Activated CD8-positive, alpha-beta T cell treated with anti-CD3 and anti-CD28 coated beads, Interleukin-2, amount 10 ng/mL, durations not matched to agents 7 days and 5 days (primary cell): ENCODE measurements at regions not wholly inside any gene's neighbourhood (a gene's known extent, or its start where the extent isn't known, plus 50 kb on each side); places are given as distances from the start of the nearest gene placed in this dataset.

ENCODE experiments used
- ATAC-seq: fragments of 150-1000 bp; cut with Tn5 transposase; one replicate; pipeline ENCODE4 v1.10.0; 2021; ENCODE audit warnings: moderate library complexity
- CTCF ChIA-PET: fragments of 350-600 bp; sonication (Branson Sonifier 250); formaldehyde crosslinking; loops from one replicate; lab custom pipeline; 2021; ENCODE audit warnings: antibody characterized with exemption; lab: Charles Lee
- POLR2A ChIA-PET: fragments of 350-600 bp; sonication (Branson Sonifier 250); formaldehyde crosslinking; loops from one replicate; lab custom pipeline; 2021; ENCODE audit warnings: antibody characterized with exemption; lab: Charles Lee
- DNase-seq: peaks from one replicate; pipeline ENCODE4 v3.0.0-alpha.2; 2020
- H3K27ac Mint-ChIP-seq: one replicate; pipeline ENCODE4 v1.8.0; 2021; ENCODE audit warnings: mild to moderate bottlenecking, mixed read lengths
- H3K27me3 Mint-ChIP-seq: one replicate; pipeline ENCODE4 v1.8.0; 2021; ENCODE audit warnings: low read depth, mixed read lengths
- H3K36me3 Mint-ChIP-seq: one replicate; pipeline ENCODE4 v1.8.0; 2021; ENCODE audit warnings: low read depth, mixed read lengths
- H3K4me1 Mint-ChIP-seq: one replicate; pipeline ENCODE4 v1.8.0; 2021; ENCODE audit warnings: low read depth, mixed read lengths
- H3K4me3 Mint-ChIP-seq: one replicate; pipeline ENCODE4 v1.8.0; 2021; ENCODE audit warnings: mild to moderate bottlenecking, mixed read lengths
- H3K9me3 Mint-ChIP-seq: one replicate; pipeline ENCODE4 v1.8.0; 2022; ENCODE audit warnings: mixed read lengths; ENCODE audit not compliant: insufficient read depth

GRCh38 chr5:58077966-58078365 is 381.9 kb downstream of the PLK2 start:
- H3K27me3 Mint-ChIP-seq, result no peaks in the 10 kb centered on the region
- POLR2A ChIA-PET, result no interaction called here
- no peaks in the 10 kb centered on the region for H3K9me3 Mint-ChIP-seq
- no peaks in the 10 kb centered on the region for H3K4me1 Mint-ChIP-seq
- H3K27ac Mint-ChIP-seq, result no peak overlapping the region
- no peak overlapping the region for H3K4me3 Mint-ChIP-seq
- no peak for ATAC-seq
- CTCF ChIA-PET, result no interaction called here
- DNase-seq, result no peak
- H3K36me3 Mint-ChIP-seq, result no peaks in the 10 kb centered on the region

DNA sequence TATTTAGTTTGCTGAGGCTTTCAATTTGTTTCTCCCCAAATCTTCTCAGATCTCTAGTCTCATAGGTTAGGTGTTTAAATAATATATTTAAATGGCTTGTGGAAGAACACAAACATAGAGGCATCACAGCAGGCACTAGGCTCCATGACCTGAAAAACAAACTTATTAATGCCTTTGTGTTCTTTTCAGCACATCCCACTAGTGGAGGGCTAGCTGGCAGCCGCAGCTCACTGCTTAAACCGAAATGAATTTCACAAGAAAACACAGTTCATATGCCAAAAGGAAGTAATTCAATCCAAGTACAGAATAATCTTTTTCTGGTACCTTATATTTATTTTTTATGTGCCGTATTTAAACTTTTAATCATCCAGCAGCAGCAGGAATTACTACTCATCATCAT is 382.5 kb downstream of the PLK2 start:
- Mint-ChIP-seq H3K9me3 (no peaks in the 10 kb centered on the region), H3K4me1 (no peaks in the 10 kb centered on the region), H3K27ac (no peak overlapping the region), H3K36me3 (no peaks in the 10 kb centered on the region), H3K4me3 (no peak overlapping the region), H3K27me3 (no peaks in the 10 kb centered on the region)
- ATAC-seq, result no peak
- ChIA-PET POLR2A (no interaction called here), CTCF (no interaction called here)
- no peak for DNase-seq

GRCh38 chr5:58076483-58077257 is 383.2 kb downstream of the PLK2 start:
- DNase-seq (no peak), ATAC-seq (no peak)
- Mint-ChIP-seq H3K4me1 (no peaks in the 10 kb centered on the region), H3K4me3 (no peak overlapping the region), H3K27ac (no peak overlapping the region), H3K9me3 (no peaks in the 10 kb centered on the region), H3K36me3 (no peaks in the 10 kb centered on the region), H3K27me3 (no peaks in the 10 kb centered on the region)
- POLR2A ChIA-PET, result no interaction called here
- CTCF ChIA-PET, result no interaction called here

GRCh38 chr5:58075907-58076306 is 384.0 kb downstream of the PLK2 start:
- no peak for ATAC-seq
- POLR2A ChIA-PET, result no interaction called here

DNA sequence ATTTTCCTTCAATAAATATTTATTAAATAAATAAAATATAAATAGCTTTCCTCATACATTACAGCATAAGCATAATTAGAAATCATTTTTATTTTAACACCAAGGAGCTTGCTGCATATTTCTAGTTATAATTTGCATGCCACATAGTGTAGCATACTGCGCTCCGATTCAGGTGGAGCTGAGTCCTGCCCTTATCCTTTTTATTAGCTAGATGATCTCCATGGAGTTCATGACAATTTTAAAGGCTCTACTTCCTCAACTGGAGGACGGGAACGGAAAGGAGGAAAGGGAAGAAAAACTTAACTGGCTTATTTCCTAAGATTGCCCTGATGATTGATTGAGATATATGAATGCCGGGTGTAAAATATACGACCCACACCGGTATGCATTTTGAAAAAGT is 385.2 kb downstream of the PLK2 start:
- DNase-seq (no peak), ATAC-seq (no peak)
- H3K27me3 Mint-ChIP-seq, result no peaks in the 10 kb centered on the region
- H3K36me3 Mint-ChIP-seq, result no peaks in the 10 kb centered on the region
- ChIA-PET CTCF (no interaction called here), POLR2A (no interaction called here)
- H3K9me3 Mint-ChIP-seq, result no peaks in the 10 kb centered on the region
- H3K4me1 Mint-ChIP-seq, result no peaks in the 10 kb centered on the region
- no peak overlapping the region for H3K27ac Mint-ChIP-seq
- no peak overlapping the region for H3K4me3 Mint-ChIP-seq

More at GRCh38 chr5:58075907-58076306, 384.0 kb downstream of the PLK2 start:
- CTCF ChIA-PET, result no interaction called here
- no peaks in the 10 kb centered on the region for H3K9me3 Mint-ChIP-seq
- no peaks in the 10 kb centered on the region for H3K27me3 Mint-ChIP-seq
- DNase-seq, result no peak
- no peak overlapping the region for H3K4me3 Mint-ChIP-seq
- no peak overlapping the region for H3K27ac Mint-ChIP-seq
- H3K36me3 Mint-ChIP-seq, result no peaks in the 10 kb centered on the region
- no peaks in the 10 kb centered on the region for H3K4me1 Mint-ChIP-seq

- CTCF ChIA-PET, result no interaction called here
- POLR2A ChIA-PET, result no interaction called here
Observed at GRCh38 chr5:58074222-58074621, 385.7 kb downstream of the PLK2 start.

DNA sequence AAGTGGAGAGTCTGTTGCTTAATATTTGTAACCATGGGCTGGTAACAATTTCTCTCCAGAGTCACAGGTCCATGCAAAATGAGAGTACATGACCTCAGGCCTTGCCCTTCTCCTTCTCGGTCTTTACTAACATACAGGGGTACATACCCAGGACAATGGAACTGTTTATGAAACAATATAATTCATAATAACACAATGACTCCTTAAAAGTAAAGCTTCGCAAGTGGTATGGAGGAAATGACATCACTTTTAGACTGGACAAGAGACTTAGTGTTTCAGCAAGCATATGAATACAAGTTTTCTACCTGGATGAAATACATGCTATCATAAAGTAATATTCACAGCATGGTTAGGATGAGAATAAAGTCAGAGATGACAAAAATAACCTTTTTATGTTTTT is 386.6 kb downstream of the PLK2 start:
- H3K36me3 Mint-ChIP-seq, result no peaks in the 10 kb centered on the region

More at GRCh38 chr5:58074222-58074621, 385.7 kb downstream of the PLK2 start:
- Mint-ChIP-seq H3K27ac (no peak overlapping the region), H3K27me3 (no peaks in the 10 kb centered on the region), H3K9me3 (no peaks in the 10 kb centered on the region), H3K4me3 (no peak overlapping the region), H3K36me3 (no peaks in the 10 kb centered on the region), H3K4me1 (no peaks in the 10 kb centered on the region)
- no peak for ATAC-seq
- no peak for DNase-seq

DNA sequence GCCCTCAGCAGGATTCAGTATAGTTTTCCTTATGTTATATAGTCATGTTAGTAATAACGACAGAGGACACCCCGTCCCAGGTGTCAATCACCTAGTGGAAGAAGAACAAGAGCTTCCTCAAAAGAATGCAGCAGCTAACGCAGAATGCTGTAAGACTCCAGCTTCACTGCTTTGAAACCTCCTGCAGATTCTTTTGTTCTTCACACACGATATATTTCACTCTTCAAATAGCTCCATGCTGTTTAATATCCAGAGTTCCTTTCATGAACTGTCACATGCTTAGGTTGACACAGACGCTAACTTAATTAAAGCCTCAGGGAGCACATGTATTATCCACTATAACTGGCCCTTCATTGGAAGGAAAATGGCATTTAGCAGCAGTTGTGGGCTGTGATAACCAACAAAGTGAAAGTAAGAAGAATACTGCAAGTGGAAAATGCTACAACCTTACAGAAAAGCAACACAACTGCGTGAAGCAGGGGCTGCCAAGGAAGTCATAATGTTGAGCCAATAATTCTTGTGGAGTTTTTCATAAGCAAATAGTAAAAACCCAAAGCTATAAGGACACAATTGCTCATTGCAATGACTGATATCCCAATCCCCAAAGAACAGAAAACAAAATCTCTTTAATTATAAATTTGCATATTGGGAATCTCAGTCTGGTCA is 387.5 kb downstream of the PLK2 start:
- Mint-ChIP-seq H3K36me3 (no peaks in the 10 kb centered on the region), H3K27ac (no peak overlapping the region), H3K4me1 (no peaks in the 10 kb centered on the region), H3K4me3 (no peak overlapping the region), H3K27me3 (no peaks in the 10 kb centered on the region), H3K9me3 (no peaks in the 10 kb centered on the region)
- CTCF ChIA-PET, result no interaction called here
- DNase-seq (no peak), ATAC-seq (no peak)
- POLR2A ChIA-PET, result no interaction called here

More for the DNA sequence above, 386.6 kb downstream of the PLK2 start:
- Mint-ChIP-seq H3K4me1 (no peaks in the 10 kb centered on the region), H3K27me3 (no peaks in the 10 kb centered on the region), H3K4me3 (no peak overlapping the region), H3K27ac (no peak overlapping the region), H3K9me3 (no peaks in the 10 kb centered on the region)
- ChIA-PET CTCF (no interaction called here), POLR2A (no interaction called here)
- ATAC-seq (no peak), DNase-seq (no peak)

- Mint-ChIP-seq H3K9me3 (no peaks in the 10 kb centered on the region), H3K4me1 (no peaks in the 10 kb centered on the region), H3K27ac (no peak overlapping the region), H3K36me3 (no peaks in the 10 kb centered on the region), H3K4me3 (no peak overlapping the region), H3K27me3 (no peaks in the 10 kb centered on the region)
- DNase-seq (no peak), ATAC-seq (no peak)
- POLR2A ChIA-PET, result no interaction called here
- CTCF ChIA-PET, result no interaction called here
Observed at GRCh38 chr5:58071566-58071965, 388.3 kb downstream of the PLK2 start.

DNA sequence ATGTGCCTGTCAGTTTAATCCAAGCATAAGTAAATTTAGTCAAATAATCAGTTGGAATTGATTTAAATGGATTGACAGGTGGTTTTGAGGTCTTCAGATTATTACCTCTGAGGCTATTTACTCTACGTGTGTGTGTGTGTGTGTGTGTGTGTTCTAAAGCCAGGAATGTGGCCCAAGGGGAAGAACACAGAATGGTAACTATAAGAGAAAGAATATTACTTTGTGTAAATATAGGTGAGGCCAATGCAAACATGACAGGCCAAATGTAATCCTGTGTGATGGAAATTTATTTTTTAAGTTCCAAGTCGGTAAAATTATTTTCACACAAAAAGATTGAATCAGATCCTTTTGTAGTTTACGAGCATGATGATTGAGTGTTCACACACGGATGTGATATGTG is 390.0 kb downstream of the PLK2 start:
- no peak overlapping the region for H3K4me3 Mint-ChIP-seq

DNA sequence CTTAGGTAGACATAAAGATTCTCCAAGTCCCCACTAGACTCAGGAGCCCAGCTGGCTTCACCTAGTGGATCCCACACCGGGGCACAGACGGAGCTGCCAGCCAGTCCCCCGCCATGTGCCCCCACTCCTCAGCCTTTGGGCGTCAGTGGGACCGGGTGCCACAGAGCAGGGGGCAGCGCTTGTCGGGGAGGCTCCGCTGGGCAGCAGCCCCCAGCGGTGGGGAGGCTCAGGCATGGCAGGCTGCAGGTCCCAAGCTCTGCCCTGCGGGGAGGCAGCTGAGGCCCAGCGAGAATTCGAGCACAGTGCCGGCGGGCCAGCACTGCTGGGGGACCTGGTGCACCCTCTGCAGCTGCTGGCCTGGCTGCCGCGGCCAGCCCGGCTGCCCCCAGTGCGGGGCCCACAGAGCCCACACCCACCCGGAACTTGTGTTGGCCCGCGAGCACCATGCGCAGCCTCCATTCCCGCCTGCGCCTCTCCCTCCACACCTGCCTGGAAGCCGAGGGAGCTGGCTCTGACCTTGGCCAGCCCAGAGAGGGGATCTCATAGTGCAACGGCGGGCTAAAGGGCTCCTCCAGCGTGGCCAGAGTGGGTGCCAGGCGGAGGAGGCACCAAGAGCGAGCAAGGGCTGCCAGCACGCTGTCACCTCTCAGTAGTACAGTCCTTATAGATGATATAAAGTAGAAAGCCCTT is 390.7 kb downstream of the PLK2 start:
- CTCF ChIA-PET, result no interaction called here
- no peak overlapping the region for H3K4me3 Mint-ChIP-seq
- H3K4me1 Mint-ChIP-seq, result no peaks in the 10 kb centered on the region
- H3K9me3 Mint-ChIP-seq, result no peaks in the 10 kb centered on the region
- H3K27ac Mint-ChIP-seq, result no peak overlapping the region
- no peaks in the 10 kb centered on the region for H3K27me3 Mint-ChIP-seq
- POLR2A ChIA-PET, result no interaction called here
- DNase-seq (no peak), ATAC-seq (no peak)
- H3K36me3 Mint-ChIP-seq, result no peaks in the 10 kb centered on the region

More for the DNA sequence above, 390.0 kb downstream of the PLK2 start:
- CTCF ChIA-PET, result no interaction called here
- Mint-ChIP-seq H3K27me3 (no peaks in the 10 kb centered on the region), H3K4me1 (no peaks in the 10 kb centered on the region), H3K36me3 (no peaks in the 10 kb centered on the region), H3K9me3 (no peaks in the 10 kb centered on the region), H3K27ac (no peak overlapping the region)
- ATAC-seq, result no peak
- no peak for DNase-seq
- POLR2A ChIA-PET, result no interaction called here

DNA sequence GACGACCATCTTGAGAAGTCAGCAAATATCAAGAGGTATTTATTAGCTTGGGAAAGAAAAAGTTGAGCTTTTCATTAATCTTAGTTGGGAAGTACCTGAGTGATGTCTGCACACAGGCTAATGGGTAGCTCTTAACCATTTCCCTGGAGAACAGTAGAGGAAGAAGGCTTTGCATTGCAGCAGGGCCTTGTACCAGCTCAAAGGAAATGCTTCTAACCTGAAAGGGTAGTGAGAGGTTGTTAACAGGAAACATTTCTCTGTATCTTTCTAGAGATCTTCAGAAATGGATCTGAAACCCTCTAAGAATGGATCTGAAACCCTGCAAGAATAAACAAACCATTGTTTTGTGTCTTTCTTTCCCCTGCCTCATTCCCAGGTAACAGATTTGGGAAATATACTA is 393.3 kb downstream of the PLK2 start:
- ChIA-PET POLR2A (no interaction called here), CTCF (no interaction called here)
- H3K4me3 Mint-ChIP-seq, result no peak overlapping the region
- DNase-seq (no peak), ATAC-seq (no peak)
- H3K27me3 Mint-ChIP-seq, result no peaks in the 10 kb centered on the region
- no peak overlapping the region for H3K27ac Mint-ChIP-seq
- no peaks in the 10 kb centered on the region for H3K9me3 Mint-ChIP-seq
- H3K36me3 Mint-ChIP-seq, result no peaks in the 10 kb centered on the region
- H3K4me1 Mint-ChIP-seq, result no peaks in the 10 kb centered on the region
